NB4 (cell line): ENCODE measurements at regions not wholly inside any gene's neighbourhood (a gene's known extent, or its start where the extent isn't known, plus 50 kb on each side); places are given as distances from the start of the nearest gene placed in this dataset.

Experiments used
- DNase-seq: peaks from one replicate; pipeline ENCODE4 v3.0.0; 2010; ENCODE audit warnings: low read depth
- H3K4me3 ChIP-seq: one replicate; pipeline ENCODE4 v1.5.1; 2011; ENCODE audit warnings: mild to moderate bottlenecking, low read depth, low read length, moderate library complexity
- MAX ChIP-seq: IDR thresholded peaks from 2 replicates; pipeline ENCODE4 v1.6.1; 2011; ENCODE audit warnings: low read depth, low read length
- MYC ChIP-seq: IDR thresholded peaks from 2 replicates; pipeline ENCODE4 v1.6.1; 2011; ENCODE audit warnings: low read depth, low read length
- POLR2A ChIP-seq: IDR thresholded peaks from 2 replicates; pipeline ENCODE4 v1.6.1; 2011; ENCODE audit warnings: mild to moderate bottlenecking; ENCODE audit not compliant: insufficient read length; ENCODE audit errors: extremely low read depth
- TF ChIP-seq, protein P1 (sequence below): IDR thresholded peaks from one replicate; pipeline ENCODE4 v1.5.1; 2012; ENCODE audit warnings: low read depth, low read length

DNA sequence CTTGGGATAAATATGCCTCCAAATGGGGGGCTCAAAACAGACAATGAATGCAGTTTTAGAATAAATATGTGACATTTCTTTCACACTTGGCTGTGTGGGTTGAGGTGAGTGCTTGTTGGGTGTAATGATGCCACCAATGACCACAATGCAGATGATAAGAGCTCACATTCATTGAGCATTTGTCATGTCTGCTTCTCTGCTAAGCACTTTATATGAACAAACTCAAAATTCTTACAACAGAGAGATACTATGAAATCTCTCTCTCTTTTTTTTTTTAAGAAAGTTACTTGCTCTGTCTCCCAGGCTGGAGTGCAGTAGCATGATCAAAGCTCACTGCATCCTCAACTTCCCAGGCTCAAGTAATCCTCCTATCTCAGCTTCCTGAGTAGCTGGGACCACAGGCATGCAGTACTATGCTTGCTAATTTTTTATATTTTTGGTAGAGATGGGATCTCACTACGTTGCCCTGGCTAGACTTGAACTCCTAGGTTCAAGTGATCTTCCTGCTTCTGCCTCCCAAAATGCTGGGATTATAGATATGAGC is 185.4 kb downstream of the JCAD start:
- TF ChIP-seq MYC (no peak), MAX (no peak), POLR2A (no peak)
- TF ChIP-seq, protein P1, sequence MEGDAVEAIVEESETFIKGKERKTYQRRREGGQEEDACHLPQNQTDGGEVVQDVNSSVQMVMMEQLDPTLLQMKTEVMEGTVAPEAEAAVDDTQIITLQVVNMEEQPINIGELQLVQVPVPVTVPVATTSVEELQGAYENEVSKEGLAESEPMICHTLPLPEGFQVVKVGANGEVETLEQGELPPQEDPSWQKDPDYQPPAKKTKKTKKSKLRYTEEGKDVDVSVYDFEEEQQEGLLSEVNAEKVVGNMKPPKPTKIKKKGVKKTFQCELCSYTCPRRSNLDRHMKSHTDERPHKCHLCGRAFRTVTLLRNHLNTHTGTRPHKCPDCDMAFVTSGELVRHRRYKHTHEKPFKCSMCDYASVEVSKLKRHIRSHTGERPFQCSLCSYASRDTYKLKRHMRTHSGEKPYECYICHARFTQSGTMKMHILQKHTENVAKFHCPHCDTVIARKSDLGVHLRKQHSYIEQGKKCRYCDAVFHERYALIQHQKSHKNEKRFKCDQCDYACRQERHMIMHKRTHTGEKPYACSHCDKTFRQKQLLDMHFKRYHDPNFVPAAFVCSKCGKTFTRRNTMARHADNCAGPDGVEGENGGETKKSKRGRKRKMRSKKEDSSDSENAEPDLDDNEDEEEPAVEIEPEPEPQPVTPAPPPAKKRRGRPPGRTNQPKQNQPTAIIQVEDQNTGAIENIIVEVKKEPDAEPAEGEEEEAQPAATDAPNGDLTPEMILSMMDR, result no peak
- DNase-seq, result no peak
- H3K4me3 ChIP-seq, result no peak overlapping the region

DNA sequence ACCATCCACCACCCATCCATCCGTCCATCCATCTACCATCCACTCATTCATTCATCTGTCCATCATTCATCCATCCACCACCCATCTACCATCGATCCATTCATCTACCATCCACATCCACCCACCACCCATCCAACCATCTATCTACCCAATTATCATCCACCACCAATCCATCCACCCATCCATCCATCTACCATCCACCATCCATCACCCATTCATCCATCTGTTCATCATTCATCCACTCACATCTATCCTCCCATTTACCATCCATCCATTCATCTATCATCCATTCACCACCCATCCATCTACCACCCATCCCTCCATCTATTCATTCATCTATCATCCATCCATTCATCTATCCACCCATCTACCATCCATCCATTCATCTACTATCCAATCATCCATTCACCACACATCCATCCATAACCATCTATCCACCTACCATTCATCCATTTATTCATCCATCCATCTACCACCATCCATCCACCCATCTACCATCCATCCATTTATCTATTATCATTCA is 188.8 kb downstream of the JCAD start:
- H3K4me3 ChIP-seq, result no peak overlapping the region
- TF ChIP-seq POLR2A (no peak), MAX (no peak)
- TF ChIP-seq, protein P1, result no peak
- no peak for DNase-seq

DNA sequence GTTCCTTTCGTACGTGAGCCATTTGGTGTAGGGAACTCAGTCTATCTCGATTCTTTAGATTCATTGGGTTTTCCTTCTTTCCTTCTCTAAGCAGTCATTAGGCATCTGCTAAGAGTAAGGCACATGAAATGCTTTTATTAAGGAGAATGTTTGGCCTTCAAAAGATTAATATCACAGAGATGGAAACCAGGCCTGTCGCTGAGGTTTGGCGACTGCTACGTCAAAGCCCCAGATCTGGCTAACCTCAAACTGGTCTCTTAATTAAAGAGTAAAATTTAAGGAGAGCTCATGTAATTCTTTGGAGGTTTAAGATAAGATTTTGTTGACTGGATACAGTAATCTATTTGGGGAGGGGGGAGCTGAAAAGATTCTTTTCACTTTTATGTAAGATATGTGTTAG is 189.8 kb downstream of the JCAD start:
- no peak for DNase-seq
- TF ChIP-seq, protein P1, result no peak
- TF ChIP-seq MYC, result no peak
- TF ChIP-seq MAX, result no peak
- TF ChIP-seq POLR2A, result no peak

DNA sequence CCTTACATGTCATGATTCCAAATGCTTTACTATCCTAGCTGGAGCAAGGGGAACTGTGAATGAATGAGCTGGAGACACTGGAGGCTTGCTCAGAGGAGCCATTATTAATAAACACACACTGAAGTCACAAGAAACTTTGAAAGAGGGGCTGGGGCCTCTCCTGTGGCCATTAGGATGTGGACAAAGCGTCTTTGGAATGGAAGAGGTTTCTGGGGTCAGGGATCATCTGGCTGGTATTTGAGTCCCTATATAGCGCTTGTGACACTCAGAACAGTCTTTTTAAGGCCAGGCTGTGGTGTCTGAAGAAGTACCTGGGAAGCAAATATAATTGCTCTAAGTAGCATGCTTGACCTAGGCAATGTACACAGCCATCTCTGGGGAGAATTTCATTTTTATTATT is 193.0 kb downstream of the JCAD start:
- no peak for DNase-seq
- no peak overlapping the region for H3K4me3 ChIP-seq
- TF ChIP-seq MAX, result no peak
- TF ChIP-seq, protein P1, result no peak
- TF ChIP-seq POLR2A, result no peak
- no peak for TF ChIP-seq MYC

More for the DNA sequence above, 189.8 kb downstream of the JCAD start:
- no peak overlapping the region for H3K4me3 ChIP-seq

DNA sequence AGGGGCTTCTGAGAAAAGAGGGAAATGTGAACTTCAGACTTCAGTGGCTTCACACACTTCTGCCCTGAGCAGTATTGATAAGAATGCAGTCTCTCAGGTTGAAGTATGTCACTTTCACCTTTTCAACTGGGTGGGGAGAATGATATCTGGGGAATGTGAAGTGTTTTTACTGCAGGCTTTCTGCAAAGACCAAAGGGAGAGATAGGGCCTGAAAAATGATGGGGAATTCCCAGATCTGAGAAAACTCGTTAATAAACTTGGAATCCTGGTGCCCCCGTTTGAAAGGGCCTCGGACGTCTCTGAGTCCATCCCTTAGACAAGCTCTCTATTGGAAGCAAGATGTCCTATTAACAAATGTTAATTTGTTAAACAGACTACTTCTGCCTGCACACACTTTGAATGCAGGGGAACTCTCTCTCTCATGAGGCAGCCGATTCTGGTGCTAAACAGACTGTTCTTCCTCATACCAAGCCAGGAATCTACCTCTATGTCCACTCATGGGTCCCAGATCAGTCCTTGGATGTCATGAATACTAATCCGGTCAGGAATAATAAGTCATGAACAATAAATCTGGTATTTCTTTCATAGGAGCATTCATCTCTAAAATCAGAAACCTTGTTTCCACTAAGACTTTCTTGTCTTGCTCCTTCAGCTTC is 193.6 kb downstream of the JCAD start:
- DNase-seq, result no peak
- TF ChIP-seq MAX (no peak), MYC (no peak), POLR2A (no peak)
- TF ChIP-seq, protein P1, result no peak
- no peak overlapping the region for H3K4me3 ChIP-seq
